K562 (cell line): ENCODE measurements at regions not wholly inside any gene's neighbourhood (a gene's known extent, or its start where the extent isn't known, plus 50 kb on each side); places are given as distances from the start of the nearest gene placed in this dataset.
A peak's percentile ranks its signal among the peaks of the same experiment; 100 is the strongest.

ENCODE experiments used
- CEBPB ChIP-seq: fragments of 450-650 bp; IDR thresholded peaks from 2 replicates; pipeline ENCODE4 v1.6.1; 2016; ENCODE audit warnings: missing genetic modification characterization, missing compliant biosample characterization
- FOXK2 ChIP-seq, 2 experiments: fragments of 450-650 bp; IDR thresholded peaks in 1 of 2; conservative IDR thresholded peaks in 1 of 2; 2 replicates each; pipeline ENCODE4 v1.6.1; 2016; ENCODE audit warnings: low read depth in 2 of 2, mild to moderate bottlenecking in 1 of 2
- HDAC6 ChIP-seq: IDR thresholded peaks from 2 replicates; pipeline ENCODE4 v1.6.1; 2012; ENCODE audit warnings: low read depth, mild to moderate bottlenecking, control low read depth, inconsistent platforms, low read length, moderate library complexity
- HMG20B ChIP-seq: fragments of 250-450 bp; sonication (Bioruptor Pico); IDR thresholded peaks from 2 replicates; pipeline ENCODE4 v1.5.0; 2021; ENCODE audit warnings: mild to moderate bottlenecking
- MAFF ChIP-seq: IDR thresholded peaks from 2 replicates; pipeline ENCODE4 v1.6.1; 2012; ENCODE audit warnings: low read length, improper control_type of control experiment
- MYC ChIP-seq, 2 experiments: fragments of 250-450 bp in 1 of 2; sonication (Bioruptor Pico) in 1 of 2; IDR thresholded peaks; 2 replicates each; pipeline versions ENCODE4 v1.5.1 to v1.6.1; 2012 to 2021; ENCODE audit warnings: low read depth in 2 of 2, borderline replicate concordance in 1 of 2, improper control_type of control experiment in 1 of 2, low read length in 1 of 2, mild to moderate bottlenecking in 1 of 2, moderate library complexity in 1 of 2
- NEUROD1 ChIP-seq: fragments of 150-350 bp; IDR thresholded peaks from 2 replicates; pipeline ENCODE4 v1.6.1; 2014; ENCODE audit warnings: borderline replicate concordance, low read length, low read depth; ENCODE audit not compliant: partially characterized antibody
- NFRKB ChIP-seq: fragments of 450-650 bp; IDR thresholded peaks from 2 replicates; pipeline ENCODE4 v1.6.1; 2016; ENCODE audit warnings: low read depth
- NKRF ChIP-seq: fragments of 450-650 bp; IDR thresholded peaks from 2 replicates; pipeline ENCODE4 v1.6.1; 2016; ENCODE audit warnings: borderline replicate concordance
- NR4A1 ChIP-seq, 2 experiments: fragments of 250-450 bp in 1 of 2; fragments of 450-650 bp in 1 of 2; sonication (Bioruptor Pico) in 1 of 2; IDR thresholded peaks; 2 replicates each; pipeline versions ENCODE4 v1.4.0 to v1.6.1; 2016 to 2020; ENCODE audit warnings: mild to moderate bottlenecking in 2 of 2, missing compliant biosample characterization in 1 of 2, missing genetic modification characterization in 1 of 2, moderate library complexity in 1 of 2
- RB1 ChIP-seq: fragments of 450-650 bp; IDR thresholded peaks from 2 replicates; pipeline ENCODE4 v1.6.1; 2017; ENCODE audit warnings: low read depth, mild to moderate bottlenecking
- SAP30 ChIP-seq: fragments of 200-600 bp; sonication (generic); IDR thresholded peaks from 2 replicates; pipeline ENCODE4 v1.6.1; 2012; ENCODE audit warnings: borderline replicate concordance, low read depth, mild to moderate bottlenecking, moderate library complexity, low read length, control low read depth, inconsistent platforms; ENCODE audit not compliant: insufficient read depth, poor library complexity, severe bottlenecking
- SRF ChIP-seq, 2 experiments: fragments of 250-450, 450-650 bp in 1 of 2; sonication (Bioruptor Pico) in 1 of 2; sonication (generic) in 1 of 2; formaldehyde crosslinking; IDR thresholded peaks; 2 replicates each; pipeline versions ENCODE4 v1.5.0 to v1.5.1; 2020 to 2022; ENCODE audit warnings: mild to moderate bottlenecking in 1 of 2, missing genetic modification reagents in 1 of 2
- ZFP36 ChIP-seq: fragments of 150-350 bp; IDR thresholded peaks from 2 replicates; pipeline ENCODE4 v1.6.1; 2018; ENCODE audit warnings: low read length, low read depth; ENCODE audit not compliant: partially characterized antibody
- ZKSCAN8 ChIP-seq: fragments of 200-800 bp; sonication (Bioruptor generic); IDR thresholded peaks from 2 replicates; pipeline ENCODE4 v1.6.1; 2016; ENCODE audit warnings: missing genetic modification characterization, missing compliant biosample characterization
- ZNF57 ChIP-seq: fragments of 450-650 bp; formaldehyde crosslinking; IDR thresholded peaks from 2 replicates; pipeline ENCODE4 v1.4.0; 2020; ENCODE audit warnings: mild to moderate bottlenecking, moderate library complexity
- ZNF707 ChIP-seq: fragments of 250-450 bp; sonication (Bioruptor Pico); conservative IDR thresholded peaks from 2 replicates; pipeline ENCODE4 v1.8.0; 2022; ENCODE audit warnings: inconsistent platforms, mild to moderate bottlenecking, moderate library complexity
- TF ChIP-seq, protein P1 (sequence below): IDR thresholded peaks from 2 replicates; pipeline ENCODE4 v1.6.1; 2014; ENCODE audit warnings: antibody characterized with exemption
- TF ChIP-seq, protein P2 (sequence below), 2 experiments: fragments of 450-650 bp in 1 of 2; sonication (generic) in 1 of 2; formaldehyde crosslinking; conservative IDR thresholded peaks; 2 replicates each; pipeline versions ENCODE4 v1.4.0 to v1.8.1; 2020 to 2022; ENCODE audit warnings: mild to moderate bottlenecking in 1 of 2, missing genetic modification reagents in 1 of 2

GRCh38 chr10:78974617-78975317 is 94.0 kb upstream of the ZMIZ1 start (continued):
- TF ChIP-seq SAP30 (no peak), RB1 (peak; percentile 69), CEBPB (peak; percentile 34; the same call in 1 of the 2 replicates), NEUROD1 (peak; percentile 14), FOXK2 (conservative IDR thresholded peaks at IDR 0.05 in 1 of 2, IDR thresholded peaks at IDR 0.05 in 1 of 2; ENCODE audit: low read depth in 2 of 2) (0 out of 4 replicates have a peak, but pooled peaks of 1 of the 2 experiments have one; percentile 8), ZKSCAN8 (CRISPR knock-in tag) (no peak), HMG20B (CRISPR knock-in tag) (no peak), ZNF707 (CRISPR knock-in tag) (no peak), NKRF (no peak; the same call in 1 of the 2 replicates), HDAC6 (peak; percentile 47; the same call in 1 of the 2 replicates), SRF (CRISPR knock-in tag; IDR thresholded peaks at IDR 0.05) (0 out of 4 replicates have a peak, but pooled peaks of 1 of the 2 experiments have one; percentile 16), NFRKB (no peak; the same call in 1 of the 2 replicates), ZNF57 (CRISPR knock-in tag) (no peak), NR4A1 (CRISPR knock-in tag; IDR thresholded peaks at IDR 0.05) (peak; percentile 35; the same call in 1 of the 2 replicates), NR4A1 (tag; IDR thresholded peaks at IDR 0.05) (no peak), ZFP36 (peak; percentile 7), MYC (IDR thresholded peaks at IDR 0.05; ENCODE audit: low read depth, low read length) (peak; percentile 68), MYC (CRISPR knock-in tag; IDR thresholded peaks at IDR 0.05; ENCODE audit: borderline replicate concordance, low read depth) (0 out of 2 replicates have a peak, but pooled peaks have one; percentile 28), MAFF (no peak)
- TF ChIP-seq, protein P1, sequence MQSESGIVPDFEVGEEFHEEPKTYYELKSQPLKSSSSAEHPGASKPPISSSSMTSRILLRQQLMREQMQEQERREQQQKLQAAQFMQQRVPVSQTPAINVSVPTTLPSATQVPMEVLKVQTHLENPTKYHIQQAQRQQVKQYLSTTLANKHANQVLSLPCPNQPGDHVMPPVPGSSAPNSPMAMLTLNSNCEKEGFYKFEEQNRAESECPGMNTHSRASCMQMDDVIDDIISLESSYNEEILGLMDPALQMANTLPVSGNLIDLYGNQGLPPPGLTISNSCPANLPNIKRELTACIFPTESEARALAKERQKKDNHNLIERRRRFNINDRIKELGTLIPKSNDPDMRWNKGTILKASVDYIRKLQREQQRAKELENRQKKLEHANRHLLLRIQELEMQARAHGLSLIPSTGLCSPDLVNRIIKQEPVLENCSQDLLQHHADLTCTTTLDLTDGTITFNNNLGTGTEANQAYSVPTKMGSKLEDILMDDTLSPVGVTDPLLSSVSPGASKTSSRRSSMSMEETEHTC: 0 out of 2 replicates have a peak, but pooled peaks have one; percentile 22
- TF ChIP-seq, protein P2, sequence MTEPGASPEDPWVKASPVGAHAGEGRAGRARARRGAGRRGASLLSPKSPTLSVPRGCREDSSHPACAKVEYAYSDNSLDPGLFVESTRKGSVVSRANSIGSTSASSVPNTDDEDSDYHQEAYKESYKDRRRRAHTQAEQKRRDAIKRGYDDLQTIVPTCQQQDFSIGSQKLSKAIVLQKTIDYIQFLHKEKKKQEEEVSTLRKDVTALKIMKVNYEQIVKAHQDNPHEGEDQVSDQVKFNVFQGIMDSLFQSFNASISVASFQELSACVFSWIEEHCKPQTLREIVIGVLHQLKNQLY (CRISPR knock-in tag; conservative IDR thresholded peaks at IDR 0.05): 0 out of 4 replicates have a peak, but pooled peaks of 1 of the 2 experiments have one; percentile 48
